Adrenal gland (tissue), 5 donors: ENCODE measurements at regions not wholly inside any gene's neighbourhood (a gene's known extent, or its start where the extent isn't known, plus 50 kb on each side); places are given as distances from the start of the nearest gene placed in this dataset.

Source experiments
- CTCF ChIP-seq, 6 experiments: fragments of 450-650 bp in 4 of 6; fragments of 200-600 bp in 2 of 6; sonication (generic) in 1 of 6; IDR thresholded peaks; 1 replicate in 5 of 6; 2 replicates in 1 of 6; pipeline versions ENCODE4 v1.5.1 to v1.8.0; 2016 to 2021; ENCODE audit warnings: antibody characterized with exemption in 6 of 6, mild to moderate bottlenecking in 2 of 6, moderate library complexity in 1 of 6
- POLR2A ChIP-seq, 2 donors: fragments of 450-650 bp; IDR thresholded peaks; one replicate each; pipeline ENCODE4 v1.6.1; 2017; ENCODE audit warnings: antibody characterized with exemption in 2 of 2, mild to moderate bottlenecking in 2 of 2, moderate library complexity in 1 of 2
- donor health status: DM: no; HTN: no; CAD: no.

GRCh38 chr6:30000156-30000791, 57.9 kb downstream of the HLA-A start:
- TF ChIP-seq CTCF (IDR thresholded peaks at IDR 0.05), result no peak
- no peak for TF ChIP-seq POLR2A (IDR thresholded peaks at IDR 0.05)
